ENCODE measurements at regions not wholly inside any gene's neighbourhood (a gene's known extent, or its start where the extent isn't known, plus 50 kb on each side); places are given as distances from the start of the nearest gene placed in this dataset.
"Not testable (repeated sequence)": the region's sequence is repeated elsewhere in the genome, so short reads cannot be mapped to it uniquely, and the experiment has no call there.

DNA sequence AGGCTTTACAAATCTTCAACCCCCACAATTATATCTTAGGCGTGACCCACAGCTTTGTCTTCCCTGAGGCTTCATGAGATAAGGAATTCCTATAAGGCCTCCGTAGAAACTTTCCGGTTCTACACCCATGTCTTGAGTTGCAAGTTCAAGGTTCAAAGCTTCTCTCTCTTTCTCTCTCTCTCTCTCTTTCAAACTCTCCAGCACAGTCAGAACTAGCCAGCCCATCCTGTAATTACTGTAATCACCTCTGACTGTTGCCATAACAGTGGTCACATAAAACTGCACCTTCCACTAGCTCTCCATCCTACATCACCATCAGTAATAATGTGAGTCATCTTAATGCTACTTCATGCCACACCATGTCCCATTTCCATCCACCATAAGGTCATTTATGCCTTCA, 90.0 kb upstream of the NFASC start:
- H3K4me1 Mint-ChIP-seq: no peaks in the 10 kb centered on the region
- TF ChIP-seq, protein P1, sequence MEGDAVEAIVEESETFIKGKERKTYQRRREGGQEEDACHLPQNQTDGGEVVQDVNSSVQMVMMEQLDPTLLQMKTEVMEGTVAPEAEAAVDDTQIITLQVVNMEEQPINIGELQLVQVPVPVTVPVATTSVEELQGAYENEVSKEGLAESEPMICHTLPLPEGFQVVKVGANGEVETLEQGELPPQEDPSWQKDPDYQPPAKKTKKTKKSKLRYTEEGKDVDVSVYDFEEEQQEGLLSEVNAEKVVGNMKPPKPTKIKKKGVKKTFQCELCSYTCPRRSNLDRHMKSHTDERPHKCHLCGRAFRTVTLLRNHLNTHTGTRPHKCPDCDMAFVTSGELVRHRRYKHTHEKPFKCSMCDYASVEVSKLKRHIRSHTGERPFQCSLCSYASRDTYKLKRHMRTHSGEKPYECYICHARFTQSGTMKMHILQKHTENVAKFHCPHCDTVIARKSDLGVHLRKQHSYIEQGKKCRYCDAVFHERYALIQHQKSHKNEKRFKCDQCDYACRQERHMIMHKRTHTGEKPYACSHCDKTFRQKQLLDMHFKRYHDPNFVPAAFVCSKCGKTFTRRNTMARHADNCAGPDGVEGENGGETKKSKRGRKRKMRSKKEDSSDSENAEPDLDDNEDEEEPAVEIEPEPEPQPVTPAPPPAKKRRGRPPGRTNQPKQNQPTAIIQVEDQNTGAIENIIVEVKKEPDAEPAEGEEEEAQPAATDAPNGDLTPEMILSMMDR (IDR thresholded peaks at IDR 0.05; ENCODE audit: unreplicated experiment): no peak
- H3K36me3 Mint-ChIP-seq: no peaks in the 10 kb centered on the region
- no peak for DNase-seq (ENCODE audit: low spot score in 2 of 2, unreplicated experiment in 2 of 2)
- H3K27me3 Mint-ChIP-seq (ENCODE audit: low read depth): peaks cover 49% of the 10 kb centered on the region
- H3K9me3 Mint-ChIP-seq: no peaks in the 10 kb centered on the region
- H3K4me3 Mint-ChIP-seq: no peak overlapping the region
- no peak overlapping the region for H3K27ac Mint-ChIP-seq

DNA sequence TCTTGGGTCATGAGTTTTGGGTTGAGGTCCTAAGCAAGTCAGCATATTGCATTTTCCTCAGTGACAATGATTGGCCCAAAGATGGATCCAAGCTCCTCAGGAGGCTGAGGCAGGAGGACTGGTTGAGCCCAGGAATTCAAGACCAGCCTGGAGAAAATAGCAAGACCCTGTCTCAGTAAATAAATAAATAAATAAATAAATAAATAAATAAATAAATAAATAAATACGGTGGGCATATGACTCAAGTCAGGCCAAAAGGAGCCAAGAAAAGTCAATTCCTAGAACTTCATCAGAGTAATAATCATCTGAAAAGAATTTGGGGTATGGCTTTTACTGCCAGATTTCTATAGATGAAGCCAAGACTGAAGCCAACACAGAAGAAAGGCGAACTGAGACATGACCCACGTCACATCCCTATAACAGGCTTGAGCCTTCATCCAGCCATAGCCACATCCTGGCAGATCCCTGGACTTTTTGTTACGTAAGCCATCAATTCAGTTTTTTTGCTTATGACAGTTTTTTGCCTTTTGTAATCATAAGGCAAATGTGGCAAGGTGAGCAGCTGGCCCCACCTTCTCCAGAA, 88.5 kb upstream of the NFASC start:
- Mint-ChIP-seq H3K4me3 (no peak overlapping the region), H3K27me3 (ENCODE audit: low read depth) (peaks cover 60% of the 10 kb centered on the region), H3K9me3 (no peaks in the 10 kb centered on the region), H3K36me3 (no peaks in the 10 kb centered on the region), H3K4me1 (no peaks in the 10 kb centered on the region), H3K27ac (no peak overlapping the region)
- TF ChIP-seq, protein P1 (IDR thresholded peaks at IDR 0.05; ENCODE audit: unreplicated experiment): no peak
- no peak for DNase-seq (ENCODE audit: low spot score in 2 of 2, unreplicated experiment in 2 of 2)

- H3K27ac Mint-ChIP-seq; H3K9me3 Mint-ChIP-seq; H3K4me3 Mint-ChIP-seq; H3K4me1 Mint-ChIP-seq; DNase-seq (ENCODE audit: low spot score in 2 of 2, unreplicated experiment in 2 of 2); H3K36me3 Mint-ChIP-seq: not testable (repeated sequence)
- peaks cover 75% of the 10 kb centered on the region for H3K27me3 Mint-ChIP-seq (ENCODE audit: low read depth)
Observed at GRCh38 chr1:204785023-204785422, 85.6 kb upstream of the NFASC start.

DNA sequence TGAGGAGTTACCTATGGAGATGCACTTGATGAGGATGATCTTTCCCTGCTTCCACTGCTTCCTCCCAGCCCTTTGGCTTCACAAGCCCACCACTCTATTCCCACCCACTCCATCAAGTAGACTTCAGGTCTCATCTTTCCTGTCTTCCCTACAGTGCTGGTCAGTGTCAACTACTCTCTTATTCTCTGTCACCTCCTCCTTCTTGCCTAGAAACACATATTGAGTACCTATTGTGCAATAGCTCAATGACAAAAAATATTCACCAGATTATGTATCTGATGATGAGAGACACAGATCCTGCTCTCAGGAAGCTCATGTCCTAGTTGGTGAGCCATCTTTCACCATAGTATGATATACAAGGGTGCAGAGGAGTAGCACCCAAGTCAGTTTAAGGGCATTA, 82.2 kb upstream of the NFASC start:
- TF ChIP-seq, protein P1 (IDR thresholded peaks at IDR 0.05; ENCODE audit: unreplicated experiment): no peak
- DNase-seq (ENCODE audit: low spot score in 2 of 2, unreplicated experiment in 2 of 2): no peak
- Mint-ChIP-seq H3K36me3 (no peaks in the 10 kb centered on the region), H3K9me3 (no peaks in the 10 kb centered on the region), H3K27me3 (ENCODE audit: low read depth) (peaks cover 69% of the 10 kb centered on the region), H3K4me3 (no peak overlapping the region), H3K4me1 (peaks cover 6% of the 10 kb centered on the region), H3K27ac (no peak overlapping the region)

GRCh38 chr1:204791453-204792353, 79.0 kb upstream of the NFASC start:
- TF ChIP-seq, protein P1 (IDR thresholded peaks at IDR 0.05; ENCODE audit: unreplicated experiment): peak; percentile 72
- Mint-ChIP-seq H3K27ac (no peak overlapping the region), H3K4me1 (peaks cover 6% of the 10 kb centered on the region), H3K27me3 (ENCODE audit: low read depth) (peaks cover 60% of the 10 kb centered on the region), H3K4me3 (no peak overlapping the region), H3K36me3 (no peaks in the 10 kb centered on the region), H3K9me3 (no peaks in the 10 kb centered on the region)
- peak; percentile 53 to 72 for DNase-seq (ENCODE audit: low spot score in 2 of 2, unreplicated experiment in 2 of 2)

DNA sequence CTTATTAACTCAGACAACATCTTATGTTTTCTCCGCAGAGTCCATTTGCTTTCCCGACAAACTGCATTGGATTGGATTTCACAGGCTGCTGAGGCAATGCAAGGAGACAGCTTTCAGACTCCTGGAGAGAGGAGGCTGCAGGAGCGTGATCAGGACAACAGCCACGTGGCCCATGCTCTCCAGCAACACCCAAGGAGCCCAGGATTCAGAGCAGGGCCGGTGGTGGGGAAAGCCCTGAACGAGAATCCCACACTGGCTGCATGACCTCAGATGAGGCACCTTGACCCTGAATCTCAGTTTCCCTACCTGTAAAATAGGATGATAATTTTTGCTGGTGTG, 78.3 kb upstream of the NFASC start:
- TF ChIP-seq, protein P1 (IDR thresholded peaks at IDR 0.05; ENCODE audit: unreplicated experiment): no peak
- H3K27me3 Mint-ChIP-seq (ENCODE audit: low read depth): peaks cover 57% of the 10 kb centered on the region

More for the DNA sequence above, 78.3 kb upstream of the NFASC start:
- no peak overlapping the region for H3K27ac Mint-ChIP-seq
- H3K4me3 Mint-ChIP-seq: no peak overlapping the region
- H3K9me3 Mint-ChIP-seq: no peaks in the 10 kb centered on the region
- H3K4me1 Mint-ChIP-seq: peaks cover 6% of the 10 kb centered on the region
- no peak for DNase-seq (ENCODE audit: low spot score in 2 of 2, unreplicated experiment in 2 of 2)
- no peaks in the 10 kb centered on the region for H3K36me3 Mint-ChIP-seq
